ENCODE measurements at regions not wholly inside any gene's neighbourhood (a gene's known extent, or its start where the extent isn't known, plus 50 kb on each side); places are given as distances from the start of the nearest gene placed in this dataset.

- no peak for TF ChIP-seq CTCF (IDR thresholded peaks at IDR 0.05)
- TF ChIP-seq POLR2AphosphoS5 (IDR thresholded peaks at IDR 0.05) = no peak
Observed at GRCh38 chr18:2059336-2059735, 512.0 kb downstream of the METTL4 start.

All from breast epithelium (tissue), 3 donors.